Endodermal cell (in vitro differentiated cells): ENCODE measurements at regions not wholly inside any gene's neighbourhood (a gene's known extent, or its start where the extent isn't known, plus 50 kb on each side); places are given as distances from the start of the nearest gene placed in this dataset.

Experiments
- DNase-seq: peaks from one replicate; pipeline ENCODE4 v3.0.0-alpha.2; 2017
- H3K27ac ChIP-seq: 2 replicates; pipeline ENCODE4 v1.5.1; 2013; ENCODE audit warnings: mild to moderate bottlenecking, low read depth, low read length, moderate library complexity
- H3K27me3 ChIP-seq: 2 replicates; pipeline ENCODE4 v1.6.1; 2013; ENCODE audit warnings: mild to moderate bottlenecking, low read length, moderate library complexity; ENCODE audit not compliant: insufficient read depth, control insufficient read depth, poor library complexity, severe bottlenecking
- H3K36me3 ChIP-seq: 2 replicates; pipeline ENCODE4 v1.7.0; 2013; ENCODE audit warnings: mild to moderate bottlenecking, low read length, moderate library complexity; ENCODE audit not compliant: control insufficient read depth, insufficient read depth
- H3K4me1 ChIP-seq: one replicate; pipeline ENCODE4 v1.7.0; 2013; ENCODE audit warnings: low read length; ENCODE audit not compliant: control insufficient read depth, insufficient read depth
- H3K4me3 ChIP-seq: 2 replicates; pipeline ENCODE4 v1.5.1; 2013; ENCODE audit warnings: mild to moderate bottlenecking, low read length, moderate library complexity
- H3K9ac ChIP-seq: 2 replicates; pipeline ENCODE4 v1.6.1; 2013; ENCODE audit warnings: mild to moderate bottlenecking, low read length, moderate library complexity; ENCODE audit not compliant: poor library complexity, severe bottlenecking; ENCODE audit errors: extremely low read depth
- H3K9me3 ChIP-seq: 2 replicates; pipeline ENCODE4 v1.6.1; 2013; ENCODE audit warnings: mild to moderate bottlenecking, low read length, moderate library complexity; ENCODE audit not compliant: control insufficient read depth
- H3K27ac Mint-ChIP-seq: 2 replicates; pipeline ENCODE4 v1.8.0; 2020; ENCODE audit warnings: mixed read lengths
- H3K27me3 Mint-ChIP-seq: 2 replicates; pipeline ENCODE4 v1.8.0; 2021; ENCODE audit warnings: mild to moderate bottlenecking, mixed read lengths; ENCODE audit not compliant: insufficient read depth
- H3K36me3 Mint-ChIP-seq: 2 replicates; pipeline ENCODE4 v1.8.0; 2020; ENCODE audit warnings: low read depth, mixed read lengths
- H3K4me1 Mint-ChIP-seq: 2 replicates; pipeline ENCODE4 v1.8.0; 2020; ENCODE audit warnings: mixed read lengths
- H3K4me3 Mint-ChIP-seq: 2 replicates; pipeline ENCODE4 v1.8.0; 2020; ENCODE audit warnings: mild to moderate bottlenecking, moderate library complexity, mixed read lengths
- H3K9me3 Mint-ChIP-seq: 2 replicates; pipeline ENCODE4 v1.8.0; 2020; ENCODE audit warnings: mild to moderate bottlenecking, mixed read lengths
- WGBS, 2 experiments: methylation state at CpG; one replicate each; pipeline versions ENCODE4 v1.1.5 to v1.1.7; 2013; ENCODE audit warnings: missing lambda C conversion rate in 2 of 2, mixed read lengths in 1 of 2; ENCODE audit not compliant: insufficient coverage in 1 of 2, insufficient read length in 1 of 2; 5-methylcytosine and 5-hydroxymethylcytosine counted together
- TF ChIP-seq, protein P1 (sequence below): fragments of 200-600 bp; sonication (generic); conservative IDR thresholded peaks from 2 replicates; pipeline ENCODE4 v1.5.0; 2021; ENCODE audit warnings: antibody characterized with exemption, mild to moderate bottlenecking

DNA sequence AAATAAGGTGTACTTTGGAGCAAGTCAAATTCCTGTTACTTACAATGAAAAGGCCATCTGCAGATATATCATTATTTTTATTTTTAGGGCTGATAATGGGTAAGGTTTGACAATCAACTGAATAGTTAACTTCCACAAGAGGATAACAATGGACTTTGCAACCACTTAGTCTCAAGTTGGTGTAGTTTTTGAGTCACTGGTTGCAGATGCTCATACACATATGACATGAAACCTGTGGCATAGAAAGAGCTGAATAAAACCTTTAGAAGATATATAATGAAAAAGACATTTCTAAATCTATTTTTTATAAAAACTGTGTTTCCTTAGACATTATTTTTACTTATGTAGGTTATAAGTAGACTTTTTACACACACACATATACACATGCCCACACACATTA is 2110.9 kb downstream of the PCDH7 start:
- no peak overlapping the region for H3K4me3 ChIP-seq
- Mint-ChIP-seq H3K4me1 (no peaks in the 10 kb centered on the region), H3K9me3 (peaks cover 23% of the 10 kb centered on the region), H3K27ac (no peak overlapping the region), H3K4me3 (no peak overlapping the region), H3K27me3 (no peaks in the 10 kb centered on the region), H3K36me3 (no peaks in the 10 kb centered on the region)
- H3K36me3 ChIP-seq: no peaks in the 10 kb centered on the region
- H3K27ac ChIP-seq: no peak overlapping the region
- H3K4me1 ChIP-seq: no peaks in the 10 kb centered on the region
- TF ChIP-seq, protein P1, sequence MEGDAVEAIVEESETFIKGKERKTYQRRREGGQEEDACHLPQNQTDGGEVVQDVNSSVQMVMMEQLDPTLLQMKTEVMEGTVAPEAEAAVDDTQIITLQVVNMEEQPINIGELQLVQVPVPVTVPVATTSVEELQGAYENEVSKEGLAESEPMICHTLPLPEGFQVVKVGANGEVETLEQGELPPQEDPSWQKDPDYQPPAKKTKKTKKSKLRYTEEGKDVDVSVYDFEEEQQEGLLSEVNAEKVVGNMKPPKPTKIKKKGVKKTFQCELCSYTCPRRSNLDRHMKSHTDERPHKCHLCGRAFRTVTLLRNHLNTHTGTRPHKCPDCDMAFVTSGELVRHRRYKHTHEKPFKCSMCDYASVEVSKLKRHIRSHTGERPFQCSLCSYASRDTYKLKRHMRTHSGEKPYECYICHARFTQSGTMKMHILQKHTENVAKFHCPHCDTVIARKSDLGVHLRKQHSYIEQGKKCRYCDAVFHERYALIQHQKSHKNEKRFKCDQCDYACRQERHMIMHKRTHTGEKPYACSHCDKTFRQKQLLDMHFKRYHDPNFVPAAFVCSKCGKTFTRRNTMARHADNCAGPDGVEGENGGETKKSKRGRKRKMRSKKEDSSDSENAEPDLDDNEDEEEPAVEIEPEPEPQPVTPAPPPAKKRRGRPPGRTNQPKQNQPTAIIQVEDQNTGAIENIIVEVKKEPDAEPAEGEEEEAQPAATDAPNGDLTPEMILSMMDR: no peak
- no peak overlapping the region for H3K9ac ChIP-seq
- H3K9me3 ChIP-seq: peaks cover 26% of the 10 kb centered on the region
- H3K27me3 ChIP-seq: no peaks in the 10 kb centered on the region
- no peak for DNase-seq

DNA sequence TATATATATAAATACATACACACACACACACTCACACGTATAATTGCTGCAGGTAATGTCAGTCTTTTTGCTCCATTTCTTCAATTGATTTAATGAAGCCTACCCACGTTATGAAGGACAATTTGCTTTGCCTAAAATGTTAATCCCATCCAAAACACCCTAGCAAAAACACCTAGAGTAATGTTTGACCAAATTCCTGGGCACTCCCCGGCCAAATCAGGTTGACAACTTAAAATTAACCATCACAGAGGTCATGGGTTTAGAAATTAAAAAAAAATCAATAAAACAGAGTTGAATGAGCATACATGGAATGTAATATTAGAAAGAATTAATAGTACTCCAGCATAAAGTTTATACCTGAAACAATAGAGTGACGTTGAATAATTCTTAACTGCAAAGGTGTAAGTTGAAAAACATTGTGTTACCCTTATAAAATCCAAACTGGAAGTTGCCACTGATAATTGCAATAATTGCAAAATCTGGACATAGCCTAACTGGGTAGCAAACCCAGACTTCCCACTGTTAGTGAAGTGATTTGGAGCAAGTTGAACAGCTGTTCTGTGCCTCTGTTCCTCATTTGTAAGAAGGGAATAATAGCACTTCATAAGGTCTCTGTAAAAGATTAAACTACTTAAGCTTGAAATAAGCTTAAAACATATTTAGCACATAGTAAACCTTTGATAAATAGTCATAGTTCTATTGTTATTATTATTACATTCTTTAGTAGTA is 2120.5 kb downstream of the PCDH7 start:
- H3K27ac Mint-ChIP-seq: no peak overlapping the region
- H3K9me3 ChIP-seq: no peaks in the 10 kb centered on the region
- H3K27me3 ChIP-seq: no peaks in the 10 kb centered on the region
- TF ChIP-seq, protein P1: no peak
- no peaks in the 10 kb centered on the region for H3K27me3 Mint-ChIP-seq
- H3K27ac ChIP-seq: no peak overlapping the region
- no peaks in the 10 kb centered on the region for H3K4me1 Mint-ChIP-seq
- no peaks in the 10 kb centered on the region for H3K4me1 ChIP-seq
- WGBS, 2 experiments: 94 to 95% methylated on average over 3 to 4 of the region's 4 CpGs
- H3K9me3 Mint-ChIP-seq: no peaks in the 10 kb centered on the region
- no peaks in the 10 kb centered on the region for H3K36me3 ChIP-seq
- no peak overlapping the region for H3K9ac ChIP-seq
- no peak overlapping the region for H3K4me3 Mint-ChIP-seq
- no peaks in the 10 kb centered on the region for H3K36me3 Mint-ChIP-seq
- no peak for DNase-seq
- no peak overlapping the region for H3K4me3 ChIP-seq

DNA sequence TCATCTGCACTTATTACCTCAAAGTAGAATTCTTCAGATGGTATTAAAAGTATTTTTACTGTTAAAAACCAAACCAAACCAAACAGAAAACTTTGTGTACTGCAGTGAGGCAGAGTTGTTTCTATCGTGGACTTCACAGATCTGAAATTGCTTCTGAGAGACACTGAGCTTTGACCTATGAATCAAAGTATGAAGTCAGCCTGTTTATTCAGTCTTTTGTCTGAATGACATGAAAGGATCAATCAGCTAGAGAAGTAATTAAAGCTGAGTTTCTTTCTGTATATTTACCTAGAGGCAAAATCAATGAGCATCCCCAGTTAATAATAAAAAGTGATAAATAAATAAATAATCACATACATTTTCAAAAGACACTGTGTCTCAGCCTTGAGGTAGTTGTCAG is 2121.0 kb downstream of the PCDH7 start:
- Histone ChIP-seq H3K4me3 (no peak overlapping the region), H3K9me3 (no peaks in the 10 kb centered on the region), H3K36me3 (no peaks in the 10 kb centered on the region), H3K27ac (no peak overlapping the region), H3K27me3 (no peaks in the 10 kb centered on the region), H3K9ac (no peak overlapping the region), H3K4me1 (no peaks in the 10 kb centered on the region)
- H3K9me3 Mint-ChIP-seq: no peaks in the 10 kb centered on the region
- H3K36me3 Mint-ChIP-seq: no peaks in the 10 kb centered on the region
- H3K27me3 Mint-ChIP-seq: no peaks in the 10 kb centered on the region
- 60 to 83% methylated on average over 1 of the region's 1 CpG for WGBS, 2 experiments
- H3K4me1 Mint-ChIP-seq: no peaks in the 10 kb centered on the region
- no peak overlapping the region for H3K4me3 Mint-ChIP-seq
- no peak overlapping the region for H3K27ac Mint-ChIP-seq
- TF ChIP-seq, protein P1: no peak
- no peak for DNase-seq
